MM.1S (cell line): ENCODE measurements at regions not wholly inside any gene's neighbourhood (a gene's known extent, or its start where the extent isn't known, plus 50 kb on each side); places are given as distances from the start of the nearest gene placed in this dataset.

Source experiments
- EZH2 ChIP-seq: fragments of 300-600 bp; sonication (generic); optimal IDR thresholded peaks from 2 replicates; pipeline ENCODE3; 2017; ENCODE audit warnings: low read depth, mild to moderate bottlenecking, antibody characterized with exemption, low read length, mixed read lengths
- TF ChIP-seq, protein P1 (sequence below): fragments of 300-600 bp; sonication (generic); IDR thresholded peaks from 2 replicates; pipeline ENCODE4 v1.5.1; 2016; ENCODE audit warnings: antibody characterized with exemption, low read length, mixed read lengths

DNA sequence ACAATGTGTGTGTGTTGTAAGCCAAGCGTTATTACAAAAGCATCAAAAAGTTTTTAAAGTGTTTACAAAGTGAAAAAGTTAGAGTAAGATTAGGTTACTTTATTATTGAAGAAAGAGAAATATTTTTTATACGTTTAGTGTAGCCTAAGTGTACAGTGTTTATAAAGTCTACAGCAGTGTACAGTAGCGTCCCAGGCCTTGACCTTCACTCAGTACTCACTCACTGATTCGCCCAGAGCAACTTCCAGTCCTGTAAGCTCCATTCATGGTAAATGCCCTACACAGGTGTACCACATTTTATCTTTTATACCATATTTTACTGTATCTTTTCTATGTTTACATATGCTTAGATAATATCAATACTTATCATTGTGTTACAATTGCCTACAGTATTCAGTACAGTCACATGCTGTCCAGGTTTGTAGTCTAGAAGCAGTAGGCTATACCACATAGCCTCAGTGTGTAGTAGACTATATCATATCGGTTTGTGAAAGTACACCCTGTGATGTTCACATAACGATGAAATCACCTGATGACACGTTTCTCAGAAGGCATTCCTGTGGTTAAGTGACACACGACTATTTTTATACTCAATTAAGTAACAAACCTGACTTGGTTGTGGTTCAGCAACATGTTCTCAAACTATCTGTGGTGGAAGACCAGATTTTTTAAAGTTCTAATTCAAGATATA is 152.0 kb upstream of the EDNRA start:
- TF ChIP-seq, protein P1, sequence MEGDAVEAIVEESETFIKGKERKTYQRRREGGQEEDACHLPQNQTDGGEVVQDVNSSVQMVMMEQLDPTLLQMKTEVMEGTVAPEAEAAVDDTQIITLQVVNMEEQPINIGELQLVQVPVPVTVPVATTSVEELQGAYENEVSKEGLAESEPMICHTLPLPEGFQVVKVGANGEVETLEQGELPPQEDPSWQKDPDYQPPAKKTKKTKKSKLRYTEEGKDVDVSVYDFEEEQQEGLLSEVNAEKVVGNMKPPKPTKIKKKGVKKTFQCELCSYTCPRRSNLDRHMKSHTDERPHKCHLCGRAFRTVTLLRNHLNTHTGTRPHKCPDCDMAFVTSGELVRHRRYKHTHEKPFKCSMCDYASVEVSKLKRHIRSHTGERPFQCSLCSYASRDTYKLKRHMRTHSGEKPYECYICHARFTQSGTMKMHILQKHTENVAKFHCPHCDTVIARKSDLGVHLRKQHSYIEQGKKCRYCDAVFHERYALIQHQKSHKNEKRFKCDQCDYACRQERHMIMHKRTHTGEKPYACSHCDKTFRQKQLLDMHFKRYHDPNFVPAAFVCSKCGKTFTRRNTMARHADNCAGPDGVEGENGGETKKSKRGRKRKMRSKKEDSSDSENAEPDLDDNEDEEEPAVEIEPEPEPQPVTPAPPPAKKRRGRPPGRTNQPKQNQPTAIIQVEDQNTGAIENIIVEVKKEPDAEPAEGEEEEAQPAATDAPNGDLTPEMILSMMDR, result no peak
- no peak for TF ChIP-seq EZH2
